GM12878 (cell line): ENCODE measurements at regions not wholly inside any gene's neighbourhood (a gene's known extent, or its start where the extent isn't known, plus 50 kb on each side); places are given as distances from the start of the nearest gene placed in this dataset.

ENCODE experiments used
- DPF2 ChIP-seq: fragments of 450-650 bp; IDR thresholded peaks from 2 replicates; pipeline ENCODE4 v1.6.1; 2017; ENCODE audit warnings: mild to moderate bottlenecking
- TF ChIP-seq, protein P1 (sequence below): IDR thresholded peaks from 2 replicates; pipeline ENCODE4 v1.6.1; 2012; ENCODE audit warnings: low read depth, low read length, improper control_type of control experiment

DNA sequence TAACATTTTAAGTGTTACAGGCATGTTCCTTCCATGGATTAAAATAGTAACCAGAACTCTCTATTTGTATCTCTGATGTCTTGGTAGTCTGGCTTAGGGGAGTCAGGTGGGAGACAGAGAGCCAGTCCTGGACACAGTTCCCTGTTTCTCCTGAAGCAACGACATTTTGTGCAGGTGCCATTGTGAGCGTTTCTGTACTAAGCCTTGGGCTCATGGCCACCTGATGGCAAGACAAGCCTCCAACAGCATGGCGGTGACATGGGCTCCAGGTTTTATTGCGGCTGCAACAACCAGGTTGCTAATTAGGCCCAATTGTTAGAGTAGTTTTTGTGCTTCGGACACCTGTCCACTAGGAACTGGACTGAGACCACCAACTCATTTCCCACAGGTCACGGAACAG lies 105.3 kb downstream of the PRDM13 start:
- no peak for TF ChIP-seq DPF2
- TF ChIP-seq, protein P1, sequence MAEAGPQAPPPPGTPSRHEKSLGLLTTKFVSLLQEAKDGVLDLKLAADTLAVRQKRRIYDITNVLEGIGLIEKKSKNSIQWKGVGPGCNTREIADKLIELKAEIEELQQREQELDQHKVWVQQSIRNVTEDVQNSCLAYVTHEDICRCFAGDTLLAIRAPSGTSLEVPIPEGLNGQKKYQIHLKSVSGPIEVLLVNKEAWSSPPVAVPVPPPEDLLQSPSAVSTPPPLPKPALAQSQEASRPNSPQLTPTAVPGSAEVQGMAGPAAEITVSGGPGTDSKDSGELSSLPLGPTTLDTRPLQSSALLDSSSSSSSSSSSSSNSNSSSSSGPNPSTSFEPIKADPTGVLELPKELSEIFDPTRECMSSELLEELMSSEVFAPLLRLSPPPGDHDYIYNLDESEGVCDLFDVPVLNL: no peak
